Kidney (tissue), 13 donors: ENCODE measurements at regions not wholly inside any gene's neighbourhood (a gene's known extent, or its start where the extent isn't known, plus 50 kb on each side); places are given as distances from the start of the nearest gene placed in this dataset.

Source experiments
- DNase-seq, 5 donors: peaks; one replicate each; pipeline ENCODE4 v3.0.0-alpha.2; 2013 to 2020
- FAIRE-seq: peaks from 2 replicates; lab custom pipeline; 2012; peaks lifted over from hg19 to GRCh38; lab: Jason Lieb, UNC
- H3K27ac ChIP-seq, 2 donors: one replicate each; pipeline ENCODE4 v1.7.0; 2013; ENCODE audit warnings: low read depth in 2 of 2, low read length in 2 of 2, inconsistent platforms in 1 of 2
- H3K27me3 ChIP-seq: one replicate; pipeline ENCODE4 v1.7.1; 2013; ENCODE audit warnings: low read length, inconsistent platforms; ENCODE audit not compliant: control insufficient read depth, insufficient read depth
- H3K36me3 ChIP-seq, 3 donors: one replicate each; pipeline versions ENCODE4 v1.7.0 to v1.7.1; 2013; ENCODE audit warnings: low read length in 3 of 3, control low read depth in 1 of 3, inconsistent platforms in 1 of 3; ENCODE audit not compliant: insufficient read depth in 3 of 3, control insufficient read depth in 2 of 3
- H3K4me1 ChIP-seq, 3 donors: one replicate each; pipeline versions ENCODE4 v1.7.0 to v1.7.1; 2013; ENCODE audit warnings: low read length in 3 of 3, inconsistent platforms in 1 of 3, low read depth in 1 of 3; ENCODE audit not compliant: control insufficient read depth in 2 of 3, insufficient read depth in 2 of 3
- H3K4me3 ChIP-seq, 3 donors: one replicate each; pipeline versions ENCODE4 v1.7.0 to v1.8.1; 2013; ENCODE audit warnings: low read length in 3 of 3, control low read depth in 1 of 3, inconsistent platforms in 1 of 3
- H3K9ac ChIP-seq, 3 donors: one replicate each; pipeline versions ENCODE4 v1.7.0 to v1.7.1; 2013; ENCODE audit warnings: low read length in 3 of 3, control low read depth in 1 of 3, inconsistent platforms in 1 of 3
- H3K9me3 ChIP-seq, 3 donors: one replicate each; pipeline versions ENCODE4 v1.7.0 to v1.7.1; 2013; ENCODE audit warnings: low read length in 3 of 3, control low read depth in 1 of 3, inconsistent platforms in 1 of 3; ENCODE audit not compliant: control insufficient read depth in 2 of 3, insufficient read depth in 1 of 3
- CTCF ChIP-seq: IDR thresholded peaks from 3 replicates; pipeline ENCODE4 v1.5.1; 2012; ENCODE audit warnings: mild to moderate bottlenecking, moderate library complexity, borderline replicate concordance; ENCODE audit not compliant: insufficient read depth; ENCODE audit errors: extremely low read depth
- intact Hi-C: fragments of 100-400 bp; cut with DNase I; formaldehyde crosslinking; loops from one replicate; pipeline ENCODE4 v1.11.1; 2022
- donor health status: control.
- donor health status: control.
- donor health status: control.
- donor health status: control.
- donor health status: control.
- donor health status: DM: yes; HTN: yes; CAD: no.
- donor health status: Normal renal cell carcinoma (clear cell type).

GRCh38 chr6:145012039-145012662, 723.2 kb downstream of the EPM2A start:
- Histone ChIP-seq H3K27ac (no peak overlapping the region), H3K4me1 (no peaks in the 10 kb centered on the region), H3K4me3 (no peak overlapping the region), H3K27me3 (no peaks in the 10 kb centered on the region), H3K36me3 (no peaks in the 10 kb centered on the region), H3K9me3 (no peaks in the 10 kb centered on the region), H3K9ac (no peak overlapping the region)
- TF ChIP-seq CTCF, result no peak
- DNase-seq, result no peak
- intact Hi-C loops, result no loop called here
- no peak for FAIRE-seq

GRCh38 chr6:145015739-145016558, 719.4 kb downstream of the EPM2A start:
- no peak overlapping the region for H3K27ac ChIP-seq
- H3K36me3 ChIP-seq, result no peaks in the 10 kb centered on the region
- intact Hi-C loops, result no loop called here
- TF ChIP-seq CTCF, result no peak
- no peak for FAIRE-seq
- H3K9ac ChIP-seq, result no peak overlapping the region
- no peak overlapping the region for H3K4me3 ChIP-seq
- no peaks in the 10 kb centered on the region for H3K27me3 ChIP-seq
- no peaks in the 10 kb centered on the region for H3K4me1 ChIP-seq
- no peak for DNase-seq
- no peaks in the 10 kb centered on the region for H3K9me3 ChIP-seq

- Histone ChIP-seq H3K27me3 (no peaks in the 10 kb centered on the region), H3K36me3 (no peaks in the 10 kb centered on the region), H3K9ac (no peak overlapping the region), H3K4me1 (no peaks in the 10 kb centered on the region), H3K27ac (no peak overlapping the region), H3K9me3 (no peaks in the 10 kb centered on the region), H3K4me3 (no peak overlapping the region)
- FAIRE-seq (no peak), DNase-seq (no peak)
- no peak for TF ChIP-seq CTCF
- intact Hi-C loops, result no loop called here
Measured at GRCh38 chr6:145017051-145017450, 718.3 kb downstream of the EPM2A start.
